H1 (cell line): ENCODE measurements at regions not wholly inside any gene's neighbourhood (a gene's known extent, or its start where the extent isn't known, plus 50 kb on each side); places are given as distances from the start of the nearest gene placed in this dataset.

Experiments
- CTCF ChIA-PET: fragments of 300-600 bp; sonication (Branson Sonifier 250); formaldehyde crosslinking; loops from one replicate; lab custom pipeline; 2021; ENCODE audit not compliant: partially characterized antibody; lab: Charles Lee
- POLR2A ChIA-PET: fragments of 300-600 bp; sonication (Branson Sonifier 250); formaldehyde crosslinking; loops from one replicate; lab custom pipeline; 2021; ENCODE audit warnings: inconsistent platforms; ENCODE audit not compliant: partially characterized antibody; lab: Charles Lee
- DNase-seq, 2 experiments: peaks; one replicate each; pipeline versions ENCODE4 v3.0.0 to v3.0.0-alpha.2; 2010 to 2022; ENCODE audit warnings: low spot score in 2 of 2, low read depth in 1 of 2, mixed read lengths in 1 of 2
- FAIRE-seq: peaks from 2 replicates; lab custom pipeline; 2011; peaks lifted over from hg19 to GRCh38; lab: Jason Lieb, UNC
- H2AFZ ChIP-seq: 2 replicates; pipeline ENCODE4 v1.8.1; 2012; ENCODE audit warnings: low read length, inconsistent platforms
- H2AK5ac ChIP-seq: 2 replicates; pipeline ENCODE4 v1.6.1; 2013; ENCODE audit warnings: low read depth, low read length
- H2BK120ac ChIP-seq: replicated peaks from 2 replicates; pipeline ENCODE3; 2013; ENCODE audit warnings: low read depth, low read length, inconsistent platforms
- H2BK12ac ChIP-seq: 2 replicates; pipeline ENCODE4 v1.6.1; 2013; ENCODE audit warnings: low read depth, low read length
- H2BK15ac ChIP-seq: 2 replicates; pipeline ENCODE4 v1.6.1; 2013; ENCODE audit warnings: low read length
- H2BK20ac ChIP-seq: 2 replicates; pipeline ENCODE4 v1.6.1; 2013; ENCODE audit warnings: low read length
- H2BK5ac ChIP-seq: 2 replicates; pipeline ENCODE4 v1.6.1; 2013; ENCODE audit warnings: low read depth, low read length
- H3K14ac ChIP-seq: 2 replicates; pipeline ENCODE4 v1.6.1; 2013; ENCODE audit warnings: inconsistent platforms; ENCODE audit not compliant: insufficient read length
- H3K18ac ChIP-seq: 2 replicates; pipeline ENCODE4 v1.6.1; 2013; ENCODE audit warnings: low read length; ENCODE audit errors: extremely low read depth
- H3K23ac ChIP-seq: 2 replicates; pipeline ENCODE4 v1.6.1; 2013; ENCODE audit warnings: inconsistent platforms; ENCODE audit not compliant: insufficient read length
- H3K23me2 ChIP-seq: 2 replicates; pipeline ENCODE4 v1.6.1; 2013; ENCODE audit warnings: low read depth, low read length
- H3K27ac ChIP-seq: 2 replicates; pipeline ENCODE4 v1.6.1; 2011; ENCODE audit warnings: low read depth, low read length, inconsistent platforms
- H3K27me3 ChIP-seq, 4 experiments: replicated peaks in 1 of 4; 1 replicate in 1 of 4; 2 replicates in 3 of 4; pipeline versions ENCODE4 v1.6.1 to v1.8.1; 2011 to 2013; ENCODE audit warnings: low read length in 3 of 4, mild to moderate bottlenecking in 3 of 4, inconsistent platforms in 2 of 4, mixed read lengths in 2 of 4, moderate library complexity in 1 of 4; ENCODE audit not compliant: control insufficient read depth in 3 of 4, insufficient read depth in 3 of 4; ENCODE audit errors: extremely low read depth in 1 of 4
- H3K36me3 ChIP-seq, 4 experiments: 2 replicates each; pipeline versions ENCODE4 v1.6.1 to v1.8.1; 2011 to 2013; ENCODE audit warnings: mild to moderate bottlenecking in 4 of 4, low read length in 3 of 4, moderate library complexity in 2 of 4, control low read depth in 1 of 4, inconsistent platforms in 1 of 4; ENCODE audit not compliant: insufficient read depth in 4 of 4, control insufficient read depth in 2 of 4
- H3K4ac ChIP-seq: replicated peaks from 2 replicates; pipeline ENCODE3; 2013; ENCODE audit warnings: low read length, low read depth, mixed read lengths, inconsistent platforms; ENCODE audit not compliant: insufficient read length
- H3K4me1 ChIP-seq, 4 experiments: replicated peaks in 1 of 4; 1 replicate in 1 of 4; 2 replicates in 3 of 4; pipeline versions ENCODE4 v1.6.1 to v1.8.1; 2011 to 2013; ENCODE audit warnings: low read length in 3 of 4, inconsistent platforms in 2 of 4, mixed read lengths in 1 of 4; ENCODE audit not compliant: insufficient read depth in 4 of 4, control insufficient read depth in 3 of 4
- H3K4me2 ChIP-seq, 2 experiments: 2 replicates each; pipeline versions ENCODE4 v1.6.1 to v1.8.1; 2011 to 2013; ENCODE audit warnings: low read depth in 2 of 2, low read length in 2 of 2, control low read depth in 1 of 2, inconsistent platforms in 1 of 2, mild to moderate bottlenecking in 1 of 2; ENCODE audit not compliant: insufficient read depth in 1 of 2
- H3K4me3 ChIP-seq, 4 experiments: fragments of 200-600, 300-600 bp in 1 of 4; sonication (generic), shearing (Covaris generic), sonication (Bioruptor Twin) in 1 of 4; 2 replicates each; pipeline versions ENCODE4 v1.5.1 to v1.8.1; 2011 to 2016; ENCODE audit warnings: low read length in 4 of 4, low read depth in 3 of 4, control low read depth in 2 of 4, inconsistent platforms in 2 of 4, mild to moderate bottlenecking in 2 of 4, mixed read lengths in 1 of 4, moderate library complexity in 1 of 4; ENCODE audit not compliant: insufficient read depth in 2 of 4; ENCODE audit errors: extremely low read depth in 1 of 4
- H3K56ac ChIP-seq: replicated peaks from 2 replicates; pipeline ENCODE3; 2013; ENCODE audit warnings: low read depth, mild to moderate bottlenecking, mixed read lengths, low read length, inconsistent platforms; ENCODE audit not compliant: insufficient read length
- H3K79me1 ChIP-seq: 2 replicates; pipeline ENCODE4 v1.6.1; 2013; ENCODE audit warnings: low read depth, low read length, control low read depth
- H3K79me2 ChIP-seq, 2 experiments: 2 replicates each; pipeline versions ENCODE4 v1.6.1 to v1.8.1; 2012 to 2013; ENCODE audit warnings: low read length in 2 of 2, mild to moderate bottlenecking in 2 of 2, inconsistent platforms in 1 of 2; ENCODE audit not compliant: insufficient read depth in 2 of 2, control insufficient read depth in 1 of 2
- H3K9ac ChIP-seq, 4 experiments: replicated peaks in 1 of 4; 1 replicate in 1 of 4; 2 replicates in 3 of 4; pipeline versions ENCODE4 v1.6.1 to v1.8.1; 2011 to 2013; ENCODE audit warnings: low read depth in 3 of 4, low read length in 3 of 4, control low read depth in 2 of 4, mild to moderate bottlenecking in 2 of 4, moderate library complexity in 2 of 4, inconsistent platforms in 1 of 4; ENCODE audit errors: extremely low read depth in 1 of 4
- H3K9me3 ChIP-seq, 2 experiments: 2 replicates each; pipeline versions ENCODE4 v1.6.1 to v1.8.1; 2012 to 2013; ENCODE audit warnings: mild to moderate bottlenecking in 2 of 2, moderate library complexity in 2 of 2, control low read depth in 1 of 2, inconsistent platforms in 1 of 2, low read depth in 1 of 2, low read length in 1 of 2, mixed read lengths in 1 of 2; ENCODE audit not compliant: insufficient read depth in 2 of 2
- H4K20me1 ChIP-seq, 2 experiments: replicated peaks in 1 of 2; 2 replicates each; pipeline versions ENCODE3 to v1.8.1; 2011 to 2013; ENCODE audit warnings: inconsistent platforms in 2 of 2, low read length in 2 of 2, mild to moderate bottlenecking in 1 of 2; ENCODE audit not compliant: insufficient read depth in 2 of 2, control insufficient read depth in 1 of 2
- H4K5ac ChIP-seq: 2 replicates; pipeline ENCODE4 v1.6.1; 2013; ENCODE audit warnings: low read length, low read depth, mixed read lengths, inconsistent platforms; ENCODE audit not compliant: insufficient read length
- H4K8ac ChIP-seq: 2 replicates; pipeline ENCODE4 v1.8.0; 2013; ENCODE audit warnings: mild to moderate bottlenecking, moderate library complexity, low read length, inconsistent platforms; ENCODE audit not compliant: insufficient read depth; ENCODE audit errors: extremely low read depth
- H4K91ac ChIP-seq: replicated peaks from 2 replicates; pipeline ENCODE3; 2013; ENCODE audit warnings: low read length, mixed read lengths, inconsistent platforms; ENCODE audit not compliant: insufficient read length
- CEBPB ChIP-seq: IDR thresholded peaks from 2 replicates; pipeline ENCODE4 v1.6.1; 2012; ENCODE audit warnings: low read depth, low read length
- CREB1 ChIP-seq: IDR thresholded peaks from 2 replicates; pipeline ENCODE4 v1.6.1; 2012; ENCODE audit warnings: inconsistent platforms
- E2F6 ChIP-seq: IDR thresholded peaks from 2 replicates; pipeline ENCODE4 v1.6.1; 2012; ENCODE audit warnings: inconsistent platforms
- HDAC6 ChIP-seq: IDR thresholded peaks from one replicate; pipeline ENCODE4 v1.7.1; 2012; ENCODE audit warnings: low read depth, mild to moderate bottlenecking, inconsistent platforms, low read length, moderate library complexity
- MAX ChIP-seq: IDR thresholded peaks from 2 replicates; pipeline ENCODE4 v1.6.1; 2012; ENCODE audit warnings: inconsistent platforms
- PHF8 ChIP-seq: fragments of 200-600 bp; sonication (generic); conservative IDR thresholded peaks from 2 replicates; pipeline ENCODE4 v1.7.1; 2012; ENCODE audit warnings: low read depth, mild to moderate bottlenecking, inconsistent platforms, low read length, moderate library complexity
- RAD21 ChIP-seq, 2 experiments: IDR thresholded peaks in 1 of 2; conservative IDR thresholded peaks in 1 of 2; 2 replicates each; pipeline ENCODE4 v1.6.1; 2011; ENCODE audit warnings: low read depth in 2 of 2, low read length in 2 of 2, improper control_type of control experiment in 1 of 2, inconsistent platforms in 1 of 2, mild to moderate bottlenecking in 1 of 2, moderate library complexity in 1 of 2
- RBBP5 ChIP-seq: IDR thresholded peaks from 2 replicates; pipeline ENCODE4 v1.7.1; 2012; ENCODE audit warnings: low read depth, mild to moderate bottlenecking, inconsistent platforms, low read length, moderate library complexity, borderline replicate concordance
- RNF2 ChIP-seq: fragments of 200-900, 300-1000 bp; sonication (generic); IDR thresholded peaks from 2 replicates; pipeline ENCODE4 v1.7.1; 2016; ENCODE audit warnings: borderline replicate concordance, low read depth, mild to moderate bottlenecking, antibody characterized with exemption, low read length; ENCODE audit not compliant: poor library complexity, severe bottlenecking; ENCODE audit errors: missing control alignments
- RXRA ChIP-seq: IDR thresholded peaks from 2 replicates; pipeline ENCODE4 v1.6.1; 2011; ENCODE audit warnings: low read depth, mild to moderate bottlenecking, low read length, moderate library complexity; ENCODE audit not compliant: insufficient read depth
- SUZ12 ChIP-seq: fragments of 200-600 bp; sonication (generic); IDR thresholded peaks from 2 replicates; pipeline ENCODE4 v1.6.1; 2012; ENCODE audit warnings: mild to moderate bottlenecking, inconsistent platforms, low read length, moderate library complexity, mixed read lengths
- TAF7 ChIP-seq: optimal IDR thresholded peaks from 2 replicates; pipeline ENCODE3; 2011; ENCODE audit warnings: low read depth, mild to moderate bottlenecking, inconsistent platforms, low read length, moderate library complexity, borderline replicate concordance
- TEAD4 ChIP-seq: IDR thresholded peaks from 2 replicates; pipeline ENCODE4 v1.6.1; 2012; ENCODE audit warnings: low read depth, low read length, inconsistent platforms, mixed read lengths
- ZNF274 ChIP-seq: IDR thresholded peaks from 2 replicates; pipeline ENCODE4 v1.7.0; 2012; ENCODE audit warnings: low read length, borderline replicate concordance; ENCODE audit errors: extremely low read depth
- WGBS, 2 experiments: shearing (Covaris generic) in 1 of 2; methylation state at CpG; one replicate each; pipeline versions ENCODE4 v1.1.6 to v1.1.7; 2013 to 2015; ENCODE audit warnings: low lambda C conversion rate in 2 of 2, mixed read lengths in 2 of 2, inconsistent platforms in 1 of 2, low coverage in 1 of 2, missing lambda C conversion rate in 1 of 2; ENCODE audit not compliant: insufficient replicate concordance in 2 of 2, insufficient coverage in 1 of 2, insufficient read length in 1 of 2; ENCODE audit errors: extremely low coverage in 1 of 2, missing lambda C conversion rate in 1 of 2; 5-methylcytosine and 5-hydroxymethylcytosine counted together

DNA sequence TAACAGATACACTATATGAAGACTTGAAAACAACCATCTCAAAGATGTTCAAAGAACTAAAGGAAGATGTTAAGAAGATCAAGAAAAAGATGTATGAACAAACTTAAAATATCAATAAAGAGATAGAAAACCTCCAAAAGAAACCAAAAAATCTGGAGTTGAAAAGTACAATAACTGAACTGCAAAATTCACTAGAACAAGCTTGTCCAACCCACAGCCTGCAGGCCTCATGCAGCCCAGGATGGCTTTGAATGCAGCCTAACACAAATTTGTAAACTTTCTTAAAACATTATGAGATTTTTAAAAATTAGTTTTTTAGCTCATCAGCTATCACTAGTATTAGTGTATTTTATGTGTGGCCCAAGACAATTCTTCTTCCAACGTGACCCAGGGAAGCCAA lies 77.0 kb upstream of the DCTD start:
- 91% methylated on average over 1 of the region's 1 CpG; no CpG with 5 or more reads in 1 of the 2 experiments for WGBS, 2 experiments
- Histone ChIP-seq H4K8ac (no peak overlapping the region), H2BK120ac (no peak overlapping the region), H3K79me1 (no peaks in the 10 kb centered on the region), H2BK12ac (no peak overlapping the region), H3K23ac (no peak overlapping the region), H4K5ac (no peak overlapping the region), H3K9ac (no peak overlapping the region), H3K4me1 (no peaks in the 10 kb centered on the region), H4K20me1 (no peaks in the 10 kb centered on the region), H2BK5ac (no peak overlapping the region), H2AK5ac (no peak overlapping the region), H2AFZ (no peak overlapping the region), H3K27ac (no peak overlapping the region), H2BK20ac (no peak overlapping the region), H3K4me2 (no peak overlapping the region), H3K27me3 (no peaks in the 10 kb centered on the region), H2BK15ac (no peak overlapping the region), H3K4ac (no peak overlapping the region), H3K79me2 (no peaks in the 10 kb centered on the region), H3K9me3 (no peaks in the 10 kb centered on the region), H3K4me3 (no peak overlapping the region), H3K23me2 (no peaks in the 10 kb centered on the region), H3K18ac (no peak overlapping the region), H4K91ac (no peak overlapping the region), H3K56ac (no peak overlapping the region), H3K36me3 (no peaks in the 10 kb centered on the region), H3K14ac (no peak overlapping the region)
- no peak for FAIRE-seq
- CTCF ChIA-PET: interaction anchor here (0.7 to 3.6 kb wide), 2 partner anchors 11 to 268 kb away, joined by 3 to 10 read pairs; no protein-coding TSS in a partner anchor
- DNase-seq: no peak
- POLR2A ChIA-PET: no interaction called here
- TF ChIP-seq CREB1 (no peak), CEBPB (no peak), E2F6 (no peak), TEAD4 (no peak), HDAC6 (no peak), PHF8 (no peak), SUZ12 (no peak), ZNF274 (no peak), RBBP5 (no peak), TAF7 (no peak), RNF2 (no peak), RXRA (no peak), RAD21 (IDR thresholded peaks at IDR 0.05 in 1 of 2, conservative IDR thresholded peaks at IDR 0.05 in 1 of 2; ENCODE audit: low read depth in 2 of 2, low read length in 2 of 2) (no peak), MAX (no peak)
